ENCODE measurements at regions not wholly inside any gene's neighbourhood (a gene's known extent, or its start where the extent isn't known, plus 50 kb on each side); places are given as distances from the start of the nearest gene placed in this dataset.

DNA sequence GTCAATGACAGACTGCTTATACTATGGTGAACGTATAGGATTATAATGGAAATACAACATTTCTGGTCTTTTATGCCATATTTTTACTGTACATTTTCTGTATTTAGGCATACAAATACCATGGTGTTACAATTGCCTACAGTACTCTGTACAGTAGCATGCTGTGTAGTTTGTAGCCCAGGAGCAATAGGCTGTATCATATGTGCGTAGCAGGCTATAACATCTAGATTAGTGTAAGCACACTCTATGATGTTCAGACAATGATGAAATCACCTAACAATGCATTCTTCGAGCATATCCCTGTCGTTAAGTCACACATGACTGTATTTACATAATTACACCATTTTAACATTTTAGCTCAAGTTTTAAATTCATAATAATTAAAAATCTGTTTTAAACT lies 556.6 kb upstream of the ZNF804A start:
- Histone ChIP-seq H3K4me3 (ENCODE audit: low read depth in 2 of 2, low read length in 1 of 2) (no peak overlapping the region), H3K4me1 (ENCODE audit: control insufficient read depth in 1 of 2, insufficient read depth in 2 of 2, low read depth in 1 of 2, low read length in 1 of 2) (no peaks in the 10 kb centered on the region; a peak in 1 of 4 replicates), H3K4me2 (no peak overlapping the region), H2AFZ (ENCODE audit: low read depth) (no peak overlapping the region), H3K9me2 (no peaks in the 10 kb centered on the region), H3K9me3 (no peaks in the 10 kb centered on the region), H4K20me1 (ENCODE audit: insufficient read depth) (no peaks in the 10 kb centered on the region), H3K9ac (no peak overlapping the region), H3K27ac (ENCODE audit: low read depth in 2 of 2, low read length in 1 of 2) (no peak overlapping the region), H3K27me3 (ENCODE audit: insufficient read depth) (no peaks in the 10 kb centered on the region), H3K79me2 (ENCODE audit: insufficient read depth) (no peaks in the 10 kb centered on the region), H3F3A (replicated peaks; ENCODE audit: insufficient read depth) (no peaks in the 10 kb centered on the region), H3K36me3 (replicated peaks in 1 of 2; ENCODE audit: control insufficient read depth in 1 of 2, insufficient read depth in 2 of 2, low read length in 1 of 2) (no peaks in the 10 kb centered on the region)
- ChIA-PET POLR2A (no interaction called here), CTCF (no interaction called here)
- TF ChIP-seq, protein P1, sequence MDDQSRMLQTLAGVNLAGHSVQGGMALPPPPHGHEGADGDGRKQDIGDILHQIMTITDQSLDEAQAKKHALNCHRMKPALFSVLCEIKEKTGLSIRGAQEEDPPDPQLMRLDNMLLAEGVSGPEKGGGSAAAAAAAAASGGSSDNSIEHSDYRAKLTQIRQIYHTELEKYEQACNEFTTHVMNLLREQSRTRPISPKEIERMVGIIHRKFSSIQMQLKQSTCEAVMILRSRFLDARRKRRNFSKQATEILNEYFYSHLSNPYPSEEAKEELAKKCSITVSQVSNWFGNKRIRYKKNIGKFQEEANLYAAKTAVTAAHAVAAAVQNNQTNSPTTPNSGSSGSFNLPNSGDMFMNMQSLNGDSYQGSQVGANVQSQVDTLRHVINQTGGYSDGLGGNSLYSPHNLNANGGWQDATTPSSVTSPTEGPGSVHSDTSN (IDR thresholded peaks at IDR 0.05), result no peak
- no peak for TF ChIP-seq NRF1 (IDR thresholded peaks at IDR 0.05; ENCODE audit: low read depth, low read length)
- TF ChIP-seq ELF1 (IDR thresholded peaks at IDR 0.05), result no peak
- TF ChIP-seq EP300 (IDR thresholded peaks at IDR 0.05; ENCODE audit: borderline replicate concordance in 1 of 2, low read depth in 1 of 2, low read length in 1 of 2), result no peak
- TF ChIP-seq EZH2phosphoT487 (IDR thresholded peaks at IDR 0.05; ENCODE audit: borderline replicate concordance, low read depth), result no peak
- no peak for TF ChIP-seq TAF1 (IDR thresholded peaks at IDR 0.05; ENCODE audit: borderline replicate concordance, low read depth, low read length)
- no peak for TF ChIP-seq GATA2 (CRISPR knock-in tag; IDR thresholded peaks at IDR 0.05)
- TF ChIP-seq RXRA (IDR thresholded peaks at IDR 0.05; ENCODE audit: borderline replicate concordance, low read depth), result no peak
- TF ChIP-seq TEAD4 (IDR thresholded peaks at IDR 0.05; ENCODE audit: borderline replicate concordance, insufficient read depth), result no peak
- DNase-seq, result no peak
- 74% methylated on average over 4 of the region's 4 CpGs for WGBS (ENCODE audit: low lambda C conversion rate)

DNA sequence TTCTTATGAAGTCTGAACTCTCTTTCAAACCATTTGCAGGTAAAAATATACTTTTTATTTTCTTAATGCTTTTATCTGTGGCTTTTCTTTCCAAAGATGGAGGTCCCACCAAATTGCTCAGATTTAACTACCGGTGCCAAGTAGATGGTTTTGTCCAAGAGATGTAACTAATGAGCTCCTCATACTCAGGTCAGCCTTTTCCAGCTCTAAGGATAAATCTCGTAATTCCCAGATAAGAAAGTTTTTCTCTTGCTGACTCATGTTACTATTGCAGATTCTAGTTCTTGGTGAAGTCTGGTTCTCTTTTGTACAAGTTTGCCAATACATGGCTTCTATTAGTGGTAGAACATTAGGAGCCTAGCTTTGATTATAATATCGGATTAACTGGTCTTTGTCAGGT lies 550.8 kb upstream of the ZNF804A start:
- Histone ChIP-seq H3K4me3 (ENCODE audit: low read depth in 2 of 2, low read length in 1 of 2) (no peak overlapping the region), H3K36me3 (replicated peaks in 1 of 2; ENCODE audit: control insufficient read depth in 1 of 2, insufficient read depth in 2 of 2, low read length in 1 of 2) (no peaks in the 10 kb centered on the region), H3K4me2 (no peak overlapping the region), H2AFZ (ENCODE audit: low read depth) (no peak overlapping the region), H3K79me2 (ENCODE audit: insufficient read depth) (no peaks in the 10 kb centered on the region), H4K20me1 (ENCODE audit: insufficient read depth) (no peaks in the 10 kb centered on the region), H3K9me2 (no peaks in the 10 kb centered on the region), H3K9me3 (no peaks in the 10 kb centered on the region), H3K4me1 (ENCODE audit: control insufficient read depth in 1 of 2, insufficient read depth in 2 of 2, low read depth in 1 of 2, low read length in 1 of 2) (no peaks in the 10 kb centered on the region), H3F3A (replicated peaks; ENCODE audit: insufficient read depth) (no peaks in the 10 kb centered on the region), H3K27ac (ENCODE audit: low read depth in 2 of 2, low read length in 1 of 2) (no peak overlapping the region), H3K27me3 (ENCODE audit: insufficient read depth) (no peaks in the 10 kb centered on the region), H3K9ac (no peak overlapping the region)
- ChIA-PET CTCF (interaction anchor here (1.0 kb wide), 1 partner anchor 234 kb away, joined by 3 read pairs; no protein-coding TSS in a partner anchor), POLR2A (no interaction called here)
- 29% methylated on average over 3 of the region's 3 CpGs for WGBS (ENCODE audit: low lambda C conversion rate)
- no peak for DNase-seq
- TF ChIP-seq EZH2phosphoT487 (IDR thresholded peaks at IDR 0.05; ENCODE audit: borderline replicate concordance, low read depth), result no peak
- TF ChIP-seq, protein P2, sequence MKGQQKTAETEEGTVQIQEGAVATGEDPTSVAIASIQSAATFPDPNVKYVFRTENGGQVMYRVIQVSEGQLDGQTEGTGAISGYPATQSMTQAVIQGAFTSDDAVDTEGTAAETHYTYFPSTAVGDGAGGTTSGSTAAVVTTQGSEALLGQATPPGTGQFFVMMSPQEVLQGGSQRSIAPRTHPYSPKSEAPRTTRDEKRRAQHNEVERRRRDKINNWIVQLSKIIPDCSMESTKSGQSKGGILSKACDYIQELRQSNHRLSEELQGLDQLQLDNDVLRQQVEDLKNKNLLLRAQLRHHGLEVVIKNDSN (IDR thresholded peaks at IDR 0.05; ENCODE audit: borderline replicate concordance, low read depth), result no peak
- TF ChIP-seq, protein P3, sequence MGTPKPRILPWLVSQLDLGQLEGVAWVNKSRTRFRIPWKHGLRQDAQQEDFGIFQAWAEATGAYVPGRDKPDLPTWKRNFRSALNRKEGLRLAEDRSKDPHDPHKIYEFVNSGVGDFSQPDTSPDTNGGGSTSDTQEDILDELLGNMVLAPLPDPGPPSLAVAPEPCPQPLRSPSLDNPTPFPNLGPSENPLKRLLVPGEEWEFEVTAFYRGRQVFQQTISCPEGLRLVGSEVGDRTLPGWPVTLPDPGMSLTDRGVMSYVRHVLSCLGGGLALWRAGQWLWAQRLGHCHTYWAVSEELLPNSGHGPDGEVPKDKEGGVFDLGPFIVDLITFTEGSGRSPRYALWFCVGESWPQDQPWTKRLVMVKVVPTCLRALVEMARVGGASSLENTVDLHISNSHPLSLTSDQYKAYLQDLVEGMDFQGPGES (IDR thresholded peaks at IDR 0.05; ENCODE audit: low read depth, low read length), result no peak

Data from SK-N-SH (cell line).